Mucosa of descending colon (tissue), 3 donors: ENCODE measurements at regions not wholly inside any gene's neighbourhood (a gene's known extent, or its start where the extent isn't known, plus 50 kb on each side); places are given as distances from the start of the nearest gene placed in this dataset.

Source experiments
- ATAC-seq: fragments of 200-7000 bp; cut with Tn5 transposase; one replicate; pipeline ENCODE4 v1.9.1; 2020; ENCODE audit warnings: mild to moderate bottlenecking, moderate library complexity
- DNase-seq, 3 donors: peaks; one replicate each; pipeline ENCODE4 v3.0.0-alpha.2; 2020
- H3K36me3 ChIP-seq: fragments of 200-600 bp; one replicate; pipeline ENCODE4 v1.8.0; 2021; ENCODE audit warnings: low read depth, mild to moderate bottlenecking
- H3K4me1 ChIP-seq: fragments of 200-600 bp; one replicate; pipeline ENCODE4 v1.8.0; 2021; ENCODE audit warnings: low read depth, mild to moderate bottlenecking
- H3K4me3 ChIP-seq: fragments of 200-600 bp; one replicate; pipeline ENCODE4 v1.8.0; 2021; ENCODE audit warnings: mild to moderate bottlenecking
- H3K9me3 ChIP-seq: fragments of 200-600 bp; one replicate; pipeline ENCODE4 v1.8.0; 2021; ENCODE audit warnings: mild to moderate bottlenecking
- intact Hi-C, 2 donors: fragments of 100-400 bp; cut with DNase I in 1 of 2; cut with micrococcal nuclease in 1 of 2; formaldehyde crosslinking; loops; one replicate each; pipeline versions ENCODE4 v1.11.0 to v1.11.1; 2022; cut with DNase I, micrococcal nuclease
- TF ChIP-seq, protein P1 (sequence below): fragments of 200-600 bp; IDR thresholded peaks from one replicate; pipeline ENCODE4 v1.8.0; 2022; ENCODE audit warnings: antibody characterized with exemption, mild to moderate bottlenecking
- donor health status: DM: no; HTN: no; CAD: no; lungs with moderate emphysema.
- donor health status: DM: no; HTN: no; CAD: no.
- donor health status: DM: no; HTN: yes; CAD: no.

DNA sequence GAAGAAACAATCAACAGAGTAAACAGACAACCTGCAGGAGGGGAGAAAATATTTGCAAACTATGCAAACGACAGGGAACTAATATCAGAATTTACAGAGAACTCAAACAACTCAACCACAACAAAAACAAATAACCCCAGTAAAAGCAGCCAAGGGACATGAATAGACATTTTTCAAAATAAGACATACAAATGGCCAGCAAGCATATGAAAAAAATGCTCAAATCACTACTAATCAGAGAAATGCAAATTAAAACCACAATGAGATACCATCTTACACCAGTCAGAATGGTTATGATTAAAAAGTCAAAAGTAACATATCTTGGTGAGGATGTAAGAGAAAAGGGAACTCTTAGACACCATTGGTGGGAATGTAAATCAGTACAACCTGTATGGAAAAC, 215.0 kb downstream of the THBS2 start:
- H3K9me3 ChIP-seq: no peaks in the 10 kb centered on the region
- DNase-seq (no peak), ATAC-seq (no peak)
- H3K4me3 ChIP-seq: no peak overlapping the region
- intact Hi-C loops: no loop called here
- TF ChIP-seq, protein P1, sequence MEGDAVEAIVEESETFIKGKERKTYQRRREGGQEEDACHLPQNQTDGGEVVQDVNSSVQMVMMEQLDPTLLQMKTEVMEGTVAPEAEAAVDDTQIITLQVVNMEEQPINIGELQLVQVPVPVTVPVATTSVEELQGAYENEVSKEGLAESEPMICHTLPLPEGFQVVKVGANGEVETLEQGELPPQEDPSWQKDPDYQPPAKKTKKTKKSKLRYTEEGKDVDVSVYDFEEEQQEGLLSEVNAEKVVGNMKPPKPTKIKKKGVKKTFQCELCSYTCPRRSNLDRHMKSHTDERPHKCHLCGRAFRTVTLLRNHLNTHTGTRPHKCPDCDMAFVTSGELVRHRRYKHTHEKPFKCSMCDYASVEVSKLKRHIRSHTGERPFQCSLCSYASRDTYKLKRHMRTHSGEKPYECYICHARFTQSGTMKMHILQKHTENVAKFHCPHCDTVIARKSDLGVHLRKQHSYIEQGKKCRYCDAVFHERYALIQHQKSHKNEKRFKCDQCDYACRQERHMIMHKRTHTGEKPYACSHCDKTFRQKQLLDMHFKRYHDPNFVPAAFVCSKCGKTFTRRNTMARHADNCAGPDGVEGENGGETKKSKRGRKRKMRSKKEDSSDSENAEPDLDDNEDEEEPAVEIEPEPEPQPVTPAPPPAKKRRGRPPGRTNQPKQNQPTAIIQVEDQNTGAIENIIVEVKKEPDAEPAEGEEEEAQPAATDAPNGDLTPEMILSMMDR: no peak
- H3K36me3 ChIP-seq: no peaks in the 10 kb centered on the region
- no peaks in the 10 kb centered on the region for H3K4me1 ChIP-seq

DNA sequence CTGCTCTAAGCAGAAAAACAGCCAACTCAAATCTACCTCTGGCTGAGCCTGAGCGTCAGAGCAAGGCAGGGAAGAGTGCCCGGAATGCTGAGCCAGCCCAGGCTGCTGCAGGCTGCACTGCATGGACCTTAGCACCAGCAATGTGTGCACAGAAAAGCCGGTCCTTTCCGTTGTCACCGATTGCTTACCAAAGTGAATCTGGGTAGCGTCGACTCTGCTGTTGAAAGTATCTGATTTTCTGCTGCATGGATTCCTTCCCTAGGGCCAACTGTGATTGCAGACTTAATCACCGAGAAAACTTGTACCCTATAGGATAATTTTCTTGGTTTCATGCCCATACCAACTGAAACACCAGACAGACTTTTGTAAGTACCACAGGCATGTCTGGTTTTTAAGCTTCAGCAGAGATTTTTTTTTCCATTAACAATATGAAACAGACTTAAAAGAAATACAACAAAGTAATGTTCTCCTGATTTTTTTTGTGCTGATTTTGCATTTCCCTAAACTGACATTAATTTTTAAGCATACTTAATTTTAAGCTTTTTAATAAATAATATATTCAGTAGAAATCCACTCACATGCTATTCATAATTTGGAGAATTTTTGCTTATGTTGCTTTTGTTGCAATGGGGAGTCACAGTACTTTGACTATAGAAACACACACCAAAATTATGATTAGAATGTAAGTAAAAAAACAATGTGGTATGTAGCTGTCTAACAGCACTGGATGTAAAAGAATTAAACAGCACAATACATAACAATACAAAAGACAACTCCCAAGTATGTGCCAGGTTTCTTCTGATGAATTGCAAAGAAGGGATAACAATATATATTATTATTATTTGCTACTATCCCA, 218.0 kb downstream of the THBS2 start:
- Histone ChIP-seq H3K4me1 (no peaks in the 10 kb centered on the region), H3K4me3 (no peak overlapping the region), H3K36me3 (no peaks in the 10 kb centered on the region), H3K9me3 (no peaks in the 10 kb centered on the region)
- TF ChIP-seq, protein P1: no peak
- DNase-seq (no peak), ATAC-seq (no peak)
- intact Hi-C loops: no loop called here

DNA sequence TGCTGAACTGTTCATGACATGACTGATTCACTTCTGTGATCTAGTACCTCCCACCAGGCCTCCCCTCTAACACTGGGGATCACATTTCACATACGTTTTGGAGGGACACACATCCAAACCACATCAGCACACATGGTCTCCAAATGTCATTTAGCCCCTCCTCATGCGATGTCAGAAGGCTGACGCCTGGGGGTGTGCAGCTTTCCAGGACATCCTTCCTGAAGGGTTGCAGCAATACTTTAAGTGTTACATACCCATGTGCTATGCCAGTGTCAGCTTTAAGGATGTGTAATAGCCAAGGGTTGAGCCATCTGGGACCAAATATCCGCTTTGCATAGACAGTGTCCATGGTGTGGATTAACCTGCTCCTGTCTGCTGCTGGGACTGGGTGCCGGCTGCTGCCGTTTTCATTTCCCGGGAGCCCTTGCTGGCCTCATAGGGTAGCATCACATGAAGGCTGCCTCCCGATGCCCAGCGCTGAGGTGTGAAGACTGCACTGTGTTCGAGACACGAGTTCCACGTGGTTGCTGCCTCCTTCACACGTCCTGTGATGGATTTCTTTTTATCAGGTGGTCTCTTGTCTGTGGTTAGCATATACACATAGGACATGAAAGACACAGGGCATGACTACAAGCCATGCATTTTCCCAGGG, 219.0 kb downstream of the THBS2 start:
- intact Hi-C loops: no loop called here
- DNase-seq (no peak), ATAC-seq (no peak)
- TF ChIP-seq, protein P1: no peak
- Histone ChIP-seq H3K4me3 (no peak overlapping the region), H3K36me3 (no peaks in the 10 kb centered on the region), H3K9me3 (no peaks in the 10 kb centered on the region), H3K4me1 (no peaks in the 10 kb centered on the region)

DNA sequence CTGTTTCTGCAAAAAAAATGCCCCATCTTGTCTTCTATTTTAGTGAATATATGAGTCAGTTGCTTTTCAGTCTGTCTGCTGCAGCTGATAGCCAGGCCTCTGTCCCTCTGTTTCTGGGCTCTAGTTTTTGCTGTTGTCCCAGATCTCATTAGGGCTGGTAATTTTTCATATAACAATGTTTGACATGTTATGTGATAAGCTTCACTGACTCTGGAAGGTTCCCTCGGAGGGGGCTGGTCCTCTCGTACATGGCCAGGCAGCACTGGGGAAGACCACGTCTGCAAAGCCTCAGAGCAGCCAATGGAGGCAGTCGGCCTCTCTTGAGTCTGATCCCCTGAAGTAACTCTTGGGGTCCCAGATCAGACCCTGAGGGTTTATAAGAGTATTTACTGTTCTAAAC, 223.8 kb downstream of the THBS2 start:
- Histone ChIP-seq H3K36me3 (no peaks in the 10 kb centered on the region), H3K4me3 (no peak overlapping the region), H3K9me3 (no peaks in the 10 kb centered on the region), H3K4me1 (no peaks in the 10 kb centered on the region)
- TF ChIP-seq, protein P1: no peak
- no peak for DNase-seq
- ATAC-seq: no peak
- intact Hi-C loops: no loop called here

DNA sequence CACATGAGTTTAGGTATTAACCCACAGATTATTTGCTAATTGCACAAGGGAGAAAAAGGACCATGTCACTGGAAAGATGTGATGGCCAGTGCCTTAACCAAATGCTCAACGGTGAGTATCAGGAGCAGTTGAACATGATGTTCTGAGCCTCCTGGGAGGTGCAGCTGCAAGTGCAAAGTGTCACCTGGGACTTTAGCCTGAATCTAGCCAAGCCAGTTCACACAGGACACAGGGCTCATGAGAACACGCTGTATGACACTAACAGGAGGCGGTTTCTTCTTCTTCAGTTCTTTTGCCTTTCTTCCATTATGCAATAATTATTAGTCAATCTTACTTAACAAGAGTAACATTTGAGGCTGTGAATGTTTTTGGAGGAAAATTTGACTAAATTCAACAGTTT, 225.3 kb downstream of the THBS2 start:
- H3K4me3 ChIP-seq: no peak overlapping the region
- intact Hi-C loops: no loop called here
- ATAC-seq: no peak
- no peak for DNase-seq
- no peaks in the 10 kb centered on the region for H3K4me1 ChIP-seq
- TF ChIP-seq, protein P1: no peak
- no peaks in the 10 kb centered on the region for H3K36me3 ChIP-seq
- no peaks in the 10 kb centered on the region for H3K9me3 ChIP-seq
